ENCODE measurements at regions not wholly inside any gene's neighbourhood (a gene's known extent, or its start where the extent isn't known, plus 50 kb on each side); places are given as distances from the start of the nearest gene placed in this dataset.

GRCh38 chr3:72008226-72008996 lies 223.5 kb upstream of the PROK2 start:
- no peak overlapping the region for H3K27ac Mint-ChIP-seq (ENCODE audit: unreplicated experiment)
- TF ChIP-seq CTCF (IDR thresholded peaks at IDR 0.05; ENCODE audit: partially characterized antibody, unreplicated experiment) = no peak
- peaks cover 4% of the 10 kb centered on the region for H3K27me3 Mint-ChIP-seq (ENCODE audit: unreplicated experiment)

GRCh38 chr3:72006631-72007556 lies 221.9 kb upstream of the PROK2 start:
- no peak for DNase-seq
- peaks cover 13% of the 10 kb centered on the region for H3K36me3 Mint-ChIP-seq (ENCODE audit: unreplicated experiment)
- H3K4me1 Mint-ChIP-seq (ENCODE audit: low read depth, unreplicated experiment) = no peaks in the 10 kb centered on the region
- no peak for TF ChIP-seq CTCF (IDR thresholded peaks at IDR 0.05; ENCODE audit: partially characterized antibody, unreplicated experiment)
- H3K9me3 Mint-ChIP-seq (ENCODE audit: unreplicated experiment) = peaks cover 2% of the 10 kb centered on the region
- H3K27ac Mint-ChIP-seq (ENCODE audit: unreplicated experiment) = no peak overlapping the region
- peaks cover 4% of the 10 kb centered on the region for H3K27me3 Mint-ChIP-seq (ENCODE audit: unreplicated experiment)
- no peak overlapping the region for H3K4me3 Mint-ChIP-seq (ENCODE audit: unreplicated experiment)

More at GRCh38 chr3:72008226-72008996, 223.5 kb upstream of the PROK2 start:
- no peak overlapping the region for H3K4me3 Mint-ChIP-seq (ENCODE audit: unreplicated experiment)
- DNase-seq = no peak
- H3K4me1 Mint-ChIP-seq (ENCODE audit: low read depth, unreplicated experiment) = peaks cover 6% of the 10 kb centered on the region
- H3K36me3 Mint-ChIP-seq (ENCODE audit: unreplicated experiment) = peaks cover 13% of the 10 kb centered on the region
- peaks cover 2% of the 10 kb centered on the region for H3K9me3 Mint-ChIP-seq (ENCODE audit: unreplicated experiment)

GRCh38 chr3:72004749-72005292 lies 219.9 kb upstream of the PROK2 start:
- Mint-ChIP-seq H3K9me3 (ENCODE audit: unreplicated experiment) (peaks cover 2% of the 10 kb centered on the region), H3K36me3 (ENCODE audit: unreplicated experiment) (peaks cover 13% of the 10 kb centered on the region), H3K27ac (ENCODE audit: unreplicated experiment) (no peak overlapping the region), H3K4me1 (ENCODE audit: low read depth, unreplicated experiment) (no peaks in the 10 kb centered on the region), H3K4me3 (ENCODE audit: unreplicated experiment) (no peak overlapping the region), H3K27me3 (ENCODE audit: unreplicated experiment) (peaks cover 2% of the 10 kb centered on the region)
- no peak for DNase-seq
- TF ChIP-seq CTCF (IDR thresholded peaks at IDR 0.05; ENCODE audit: partially characterized antibody, unreplicated experiment) = no peak

- Mint-ChIP-seq H3K4me3 (ENCODE audit: unreplicated experiment) (no peak overlapping the region), H3K9me3 (ENCODE audit: unreplicated experiment) (peaks cover 2% of the 10 kb centered on the region), H3K36me3 (ENCODE audit: unreplicated experiment) (peaks cover 13% of the 10 kb centered on the region), H3K27ac (ENCODE audit: unreplicated experiment) (no peak overlapping the region), H3K4me1 (ENCODE audit: low read depth, unreplicated experiment) (no peaks in the 10 kb centered on the region), H3K27me3 (ENCODE audit: unreplicated experiment) (peaks cover 2% of the 10 kb centered on the region)
- DNase-seq = no peak
- no peak for TF ChIP-seq CTCF (IDR thresholded peaks at IDR 0.05; ENCODE audit: partially characterized antibody, unreplicated experiment)
Observed at GRCh38 chr3:72003936-72004335, 219.0 kb upstream of the PROK2 start.

Measured in glutamatergic neuron (in vitro differentiated cells).